ENCODE measurements at regions not wholly inside any gene's neighbourhood (a gene's known extent, or its start where the extent isn't known, plus 50 kb on each side); places are given as distances from the start of the nearest gene placed in this dataset.

DNA sequence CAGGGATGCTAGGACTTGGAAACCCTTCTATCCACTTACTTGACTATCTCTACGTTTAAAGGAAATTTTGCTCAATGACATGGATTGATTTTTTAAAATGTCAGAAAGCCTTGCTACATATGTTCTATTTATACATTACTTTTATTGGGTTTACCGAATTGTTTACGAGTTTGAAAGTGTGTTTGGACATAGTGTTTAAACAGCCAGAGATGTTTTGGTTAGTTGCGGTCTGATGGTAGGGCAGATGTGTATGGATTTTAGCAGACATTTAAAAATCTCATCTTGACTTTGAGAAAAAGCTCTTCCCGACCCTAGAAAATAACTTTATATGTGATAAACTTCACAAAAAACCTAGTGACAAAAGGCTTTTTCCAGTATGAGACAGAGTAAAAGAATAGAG lies 513.7 kb downstream of the PLA2G4A start:
- Histone ChIP-seq H2AFZ (ENCODE audit: low read depth, low read length) (no peak overlapping the region), H3K4me2 (ENCODE audit: insufficient read depth, low read length) (no peak overlapping the region), H3K36me3 (ENCODE audit: insufficient read depth, low read length) (no peaks in the 10 kb centered on the region), H3K9ac (ENCODE audit: low read depth, low read length) (no peak overlapping the region), H3K4me3 (ENCODE audit: low read depth in 1 of 2, low read length in 2 of 2) (no peak overlapping the region), H3K27me3 (ENCODE audit: insufficient read depth, low read length, poor library complexity) (no peaks in the 10 kb centered on the region), H4K20me1 (ENCODE audit: insufficient read depth, low read length) (no peaks in the 10 kb centered on the region), H3K9me3 (ENCODE audit: insufficient read depth, low read length, severe bottlenecking) (no peaks in the 10 kb centered on the region), H3K4me1 (ENCODE audit: insufficient read depth, low read length) (no peaks in the 10 kb centered on the region), H3K79me2 (ENCODE audit: insufficient read depth, low read length) (no peaks in the 10 kb centered on the region), H3K27ac (ENCODE audit: low read length) (no peak overlapping the region)
- TF ChIP-seq, protein P1, sequence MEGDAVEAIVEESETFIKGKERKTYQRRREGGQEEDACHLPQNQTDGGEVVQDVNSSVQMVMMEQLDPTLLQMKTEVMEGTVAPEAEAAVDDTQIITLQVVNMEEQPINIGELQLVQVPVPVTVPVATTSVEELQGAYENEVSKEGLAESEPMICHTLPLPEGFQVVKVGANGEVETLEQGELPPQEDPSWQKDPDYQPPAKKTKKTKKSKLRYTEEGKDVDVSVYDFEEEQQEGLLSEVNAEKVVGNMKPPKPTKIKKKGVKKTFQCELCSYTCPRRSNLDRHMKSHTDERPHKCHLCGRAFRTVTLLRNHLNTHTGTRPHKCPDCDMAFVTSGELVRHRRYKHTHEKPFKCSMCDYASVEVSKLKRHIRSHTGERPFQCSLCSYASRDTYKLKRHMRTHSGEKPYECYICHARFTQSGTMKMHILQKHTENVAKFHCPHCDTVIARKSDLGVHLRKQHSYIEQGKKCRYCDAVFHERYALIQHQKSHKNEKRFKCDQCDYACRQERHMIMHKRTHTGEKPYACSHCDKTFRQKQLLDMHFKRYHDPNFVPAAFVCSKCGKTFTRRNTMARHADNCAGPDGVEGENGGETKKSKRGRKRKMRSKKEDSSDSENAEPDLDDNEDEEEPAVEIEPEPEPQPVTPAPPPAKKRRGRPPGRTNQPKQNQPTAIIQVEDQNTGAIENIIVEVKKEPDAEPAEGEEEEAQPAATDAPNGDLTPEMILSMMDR (IDR thresholded peaks at IDR 0.05; ENCODE audit: borderline replicate concordance, extremely low read depth, low read length, poor library complexity, severe bottlenecking): no peak
- no peak for TF ChIP-seq EZH2 (IDR thresholded peaks at IDR 0.05; ENCODE audit: borderline replicate concordance, low read depth, low read length, severe bottlenecking)
- DNase-seq (no peak), ATAC-seq (ENCODE audit: insufficient read depth, low read depth) (no peak)

DNA sequence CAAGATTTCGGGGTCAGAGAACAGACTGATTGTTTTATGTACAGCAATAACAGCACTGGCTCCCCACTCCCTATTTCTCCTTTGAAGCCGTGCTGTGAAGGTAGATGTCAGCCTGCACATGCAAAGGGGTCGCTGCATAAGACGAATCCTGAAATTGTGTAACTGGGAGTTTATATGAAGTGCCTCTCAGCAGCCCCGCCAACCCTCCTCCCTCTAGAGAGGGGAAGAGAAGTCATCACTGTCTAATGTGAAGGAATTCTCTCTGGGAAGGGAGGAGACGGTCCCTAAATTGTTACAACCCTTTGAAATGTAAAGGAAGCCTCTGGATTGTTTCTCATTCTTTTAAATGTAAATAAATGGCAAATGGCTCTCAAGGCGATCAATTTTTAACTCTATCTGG lies 545.3 kb downstream of the PLA2G4A start:
- Histone ChIP-seq H3K36me3 (ENCODE audit: insufficient read depth, low read length) (no peaks in the 10 kb centered on the region), H3K9ac (ENCODE audit: low read depth, low read length) (no peak overlapping the region), H3K9me3 (ENCODE audit: insufficient read depth, low read length, severe bottlenecking) (no peaks in the 10 kb centered on the region), H3K27me3 (ENCODE audit: insufficient read depth, low read length, poor library complexity) (no peaks in the 10 kb centered on the region), H2AFZ (ENCODE audit: low read depth, low read length) (no peak overlapping the region), H3K4me2 (ENCODE audit: insufficient read depth, low read length) (no peak overlapping the region), H3K79me2 (ENCODE audit: insufficient read depth, low read length) (no peaks in the 10 kb centered on the region), H3K4me3 (ENCODE audit: low read depth in 1 of 2, low read length in 2 of 2) (no peak overlapping the region), H4K20me1 (ENCODE audit: insufficient read depth, low read length) (no peaks in the 10 kb centered on the region), H3K27ac (ENCODE audit: low read length) (no peak overlapping the region), H3K4me1 (ENCODE audit: insufficient read depth, low read length) (no peaks in the 10 kb centered on the region)
- TF ChIP-seq EZH2 (IDR thresholded peaks at IDR 0.05; ENCODE audit: borderline replicate concordance, low read depth, low read length, severe bottlenecking): no peak
- TF ChIP-seq, protein P1 (IDR thresholded peaks at IDR 0.05; ENCODE audit: borderline replicate concordance, extremely low read depth, low read length, poor library complexity, severe bottlenecking): no peak
- DNase-seq (no peak), ATAC-seq (ENCODE audit: insufficient read depth, low read depth) (no peak)

DNA sequence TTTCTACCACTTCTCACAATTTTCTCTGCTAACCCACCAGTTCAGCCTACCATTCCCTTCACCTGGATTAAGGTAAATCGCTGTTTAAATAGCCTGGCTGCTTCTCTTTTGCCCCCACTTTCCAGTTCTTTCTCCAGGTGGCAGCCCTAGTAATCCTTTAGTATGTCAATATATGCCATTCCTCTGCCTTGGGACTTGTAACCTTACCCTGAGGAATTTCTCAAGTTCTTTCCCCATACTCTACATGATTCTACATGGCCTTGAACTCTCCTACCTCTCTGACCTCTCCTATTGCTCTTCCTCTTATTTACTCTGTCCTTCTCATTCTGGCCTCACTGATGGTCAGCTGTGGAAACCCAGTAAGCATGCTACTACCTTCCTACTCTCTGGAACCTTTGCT lies 546.0 kb downstream of the PLA2G4A start:
- ATAC-seq (ENCODE audit: insufficient read depth, low read depth) (no peak), DNase-seq (no peak)
- Histone ChIP-seq H3K27ac (ENCODE audit: low read length) (no peak overlapping the region), H3K9ac (ENCODE audit: low read depth, low read length) (no peak overlapping the region), H3K4me3 (ENCODE audit: low read depth in 1 of 2, low read length in 2 of 2) (no peak overlapping the region), H3K36me3 (ENCODE audit: insufficient read depth, low read length) (no peaks in the 10 kb centered on the region), H2AFZ (ENCODE audit: low read depth, low read length) (no peak overlapping the region), H3K79me2 (ENCODE audit: insufficient read depth, low read length) (no peaks in the 10 kb centered on the region), H3K9me3 (ENCODE audit: insufficient read depth, low read length, severe bottlenecking) (no peaks in the 10 kb centered on the region), H3K4me1 (ENCODE audit: insufficient read depth, low read length) (no peaks in the 10 kb centered on the region), H3K4me2 (ENCODE audit: insufficient read depth, low read length) (no peak overlapping the region), H3K27me3 (ENCODE audit: insufficient read depth, low read length, poor library complexity) (no peaks in the 10 kb centered on the region), H4K20me1 (ENCODE audit: insufficient read depth, low read length) (no peaks in the 10 kb centered on the region)
- TF ChIP-seq, protein P1 (IDR thresholded peaks at IDR 0.05; ENCODE audit: borderline replicate concordance, extremely low read depth, low read length, poor library complexity, severe bottlenecking): no peak
- TF ChIP-seq EZH2 (IDR thresholded peaks at IDR 0.05; ENCODE audit: borderline replicate concordance, low read depth, low read length, severe bottlenecking): no peak

DNA sequence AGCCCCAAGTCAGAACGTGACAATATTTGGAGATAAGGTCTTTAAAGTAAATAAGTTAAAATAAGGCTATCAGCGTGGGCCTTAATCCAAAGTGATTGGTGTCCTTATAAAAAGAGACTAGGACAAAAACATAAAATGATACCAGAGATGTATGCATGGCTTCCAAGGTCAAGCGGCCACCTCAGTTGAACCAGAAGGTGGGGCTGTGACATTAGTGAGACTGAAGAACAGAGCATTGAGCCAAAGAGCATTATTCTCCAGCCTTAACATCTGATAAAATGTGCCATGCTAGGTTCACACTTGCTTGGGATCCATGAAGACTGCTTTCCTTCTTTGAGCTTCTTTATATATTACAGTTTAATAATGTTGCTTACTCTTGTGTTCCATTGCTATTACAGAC lies 554.6 kb downstream of the PLA2G4A start:
- Histone ChIP-seq H3K4me2 (ENCODE audit: insufficient read depth, low read length) (no peak overlapping the region), H4K20me1 (ENCODE audit: insufficient read depth, low read length) (no peaks in the 10 kb centered on the region), H3K27ac (ENCODE audit: low read length) (no peak overlapping the region), H3K4me3 (ENCODE audit: low read depth in 1 of 2, low read length in 2 of 2) (no peak overlapping the region), H3K79me2 (ENCODE audit: insufficient read depth, low read length) (no peaks in the 10 kb centered on the region), H3K9me3 (ENCODE audit: insufficient read depth, low read length, severe bottlenecking) (no peaks in the 10 kb centered on the region), H3K36me3 (ENCODE audit: insufficient read depth, low read length) (no peaks in the 10 kb centered on the region), H3K4me1 (ENCODE audit: insufficient read depth, low read length) (no peaks in the 10 kb centered on the region), H3K9ac (ENCODE audit: low read depth, low read length) (no peak overlapping the region), H2AFZ (ENCODE audit: low read depth, low read length) (no peak overlapping the region), H3K27me3 (ENCODE audit: insufficient read depth, low read length, poor library complexity) (no peaks in the 10 kb centered on the region)
- no peak for TF ChIP-seq EZH2 (IDR thresholded peaks at IDR 0.05; ENCODE audit: borderline replicate concordance, low read depth, low read length, severe bottlenecking)
- TF ChIP-seq, protein P1 (IDR thresholded peaks at IDR 0.05; ENCODE audit: borderline replicate concordance, extremely low read depth, low read length, poor library complexity, severe bottlenecking): no peak
- ATAC-seq (ENCODE audit: insufficient read depth, low read depth) (no peak), DNase-seq (no peak)
